ENCODE measurements at regions not wholly inside any gene's neighbourhood (a gene's known extent, or its start where the extent isn't known, plus 50 kb on each side); places are given as distances from the start of the nearest gene placed in this dataset.

- Histone ChIP-seq H3K36me3 (ENCODE audit: low read length) (no peaks in the 10 kb centered on the region), H3K4me3 (ENCODE audit: insufficient read depth, low read length, poor library complexity, severe bottlenecking) (no peak overlapping the region), H4K20me1 (ENCODE audit: low read depth, low read length) (no peaks in the 10 kb centered on the region), H2AFZ (ENCODE audit: low read depth, low read length, severe bottlenecking) (no peak overlapping the region), H3K9me2 (replicated peaks; ENCODE audit: insufficient read depth, low read length) (no peaks in the 10 kb centered on the region), H3K9ac (ENCODE audit: low read length) (no peak overlapping the region), H3K4me2 (ENCODE audit: low read depth, low read length, poor library complexity, severe bottlenecking) (no peak overlapping the region), H3K79me2 (ENCODE audit: insufficient read depth, low read length) (no peaks in the 10 kb centered on the region), H3K9me3 (ENCODE audit: insufficient read depth, low read length) (no peaks in the 10 kb centered on the region), H3K27ac (ENCODE audit: low read depth, low read length) (no peak overlapping the region), H3K27me3 (ENCODE audit: low read length) (no peaks in the 10 kb centered on the region), H3F3A (ENCODE audit: insufficient read depth) (no peaks in the 10 kb centered on the region)
- TF ChIP-seq, protein P1, sequence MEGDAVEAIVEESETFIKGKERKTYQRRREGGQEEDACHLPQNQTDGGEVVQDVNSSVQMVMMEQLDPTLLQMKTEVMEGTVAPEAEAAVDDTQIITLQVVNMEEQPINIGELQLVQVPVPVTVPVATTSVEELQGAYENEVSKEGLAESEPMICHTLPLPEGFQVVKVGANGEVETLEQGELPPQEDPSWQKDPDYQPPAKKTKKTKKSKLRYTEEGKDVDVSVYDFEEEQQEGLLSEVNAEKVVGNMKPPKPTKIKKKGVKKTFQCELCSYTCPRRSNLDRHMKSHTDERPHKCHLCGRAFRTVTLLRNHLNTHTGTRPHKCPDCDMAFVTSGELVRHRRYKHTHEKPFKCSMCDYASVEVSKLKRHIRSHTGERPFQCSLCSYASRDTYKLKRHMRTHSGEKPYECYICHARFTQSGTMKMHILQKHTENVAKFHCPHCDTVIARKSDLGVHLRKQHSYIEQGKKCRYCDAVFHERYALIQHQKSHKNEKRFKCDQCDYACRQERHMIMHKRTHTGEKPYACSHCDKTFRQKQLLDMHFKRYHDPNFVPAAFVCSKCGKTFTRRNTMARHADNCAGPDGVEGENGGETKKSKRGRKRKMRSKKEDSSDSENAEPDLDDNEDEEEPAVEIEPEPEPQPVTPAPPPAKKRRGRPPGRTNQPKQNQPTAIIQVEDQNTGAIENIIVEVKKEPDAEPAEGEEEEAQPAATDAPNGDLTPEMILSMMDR (IDR thresholded peaks at IDR 0.05; ENCODE audit: insufficient read depth, low read length, poor library complexity, severe bottlenecking) = no peak
- TF ChIP-seq EZH2phosphoT487 (conservative IDR thresholded peaks at IDR 0.05; ENCODE audit: low read length) = no peak
Measured at GRCh38 chr11:69939551-69940245, 120.5 kb upstream of the FGF3 start.

DNA sequence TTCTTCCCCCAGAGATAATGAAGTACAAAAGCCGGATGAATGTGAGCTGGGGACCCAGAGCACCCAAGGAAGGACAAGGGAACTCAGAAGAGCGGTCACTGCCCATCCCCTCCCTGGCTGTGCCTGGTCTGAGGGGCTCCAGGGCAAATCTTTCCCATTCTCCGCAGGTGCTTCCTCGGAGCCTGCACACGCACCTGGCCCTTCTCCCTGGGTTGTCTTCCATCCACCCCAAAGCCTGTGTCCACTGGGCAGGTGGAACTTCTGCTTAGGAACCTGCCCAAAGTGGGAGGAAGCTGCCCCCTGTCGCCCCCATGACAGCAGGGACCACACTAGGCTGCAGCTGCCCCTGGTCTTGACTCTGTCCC is 121.0 kb upstream of the FGF3 start:
- TF ChIP-seq EZH2phosphoT487 (conservative IDR thresholded peaks at IDR 0.05; ENCODE audit: low read length) = no peak
- TF ChIP-seq, protein P1 (IDR thresholded peaks at IDR 0.05; ENCODE audit: insufficient read depth, low read length, poor library complexity, severe bottlenecking) = no peak
- Histone ChIP-seq H3F3A (ENCODE audit: insufficient read depth) (no peaks in the 10 kb centered on the region), H3K4me2 (ENCODE audit: low read depth, low read length, poor library complexity, severe bottlenecking) (no peak overlapping the region), H3K79me2 (ENCODE audit: insufficient read depth, low read length) (no peaks in the 10 kb centered on the region), H3K4me3 (ENCODE audit: insufficient read depth, low read length, poor library complexity, severe bottlenecking) (no peak overlapping the region), H2AFZ (ENCODE audit: low read depth, low read length, severe bottlenecking) (no peak overlapping the region), H4K20me1 (ENCODE audit: low read depth, low read length) (no peaks in the 10 kb centered on the region), H3K36me3 (ENCODE audit: low read length) (no peaks in the 10 kb centered on the region), H3K9me3 (ENCODE audit: insufficient read depth, low read length) (no peaks in the 10 kb centered on the region), H3K9ac (ENCODE audit: low read length) (no peak overlapping the region), H3K27ac (ENCODE audit: low read depth, low read length) (no peak overlapping the region), H3K27me3 (ENCODE audit: low read length) (no peaks in the 10 kb centered on the region), H3K9me2 (replicated peaks; ENCODE audit: insufficient read depth, low read length) (no peaks in the 10 kb centered on the region)

- Histone ChIP-seq H3K27me3 (ENCODE audit: low read length) (no peaks in the 10 kb centered on the region), H3K27ac (ENCODE audit: low read depth, low read length) (no peak overlapping the region), H3K9ac (ENCODE audit: low read length) (no peak overlapping the region)
Measured at GRCh38 chr11:69941546-69942332, 122.5 kb upstream of the FGF3 start.

More at GRCh38 chr11:69941546-69942332, 122.5 kb upstream of the FGF3 start:
- H3K79me2 ChIP-seq (ENCODE audit: insufficient read depth, low read length) = no peaks in the 10 kb centered on the region
- no peaks in the 10 kb centered on the region for H3K36me3 ChIP-seq (ENCODE audit: low read length)
- no peaks in the 10 kb centered on the region for H3K9me3 ChIP-seq (ENCODE audit: insufficient read depth, low read length)
- no peaks in the 10 kb centered on the region for H3K9me2 ChIP-seq (replicated peaks; ENCODE audit: insufficient read depth, low read length)
- no peaks in the 10 kb centered on the region for H4K20me1 ChIP-seq (ENCODE audit: low read depth, low read length)
- H3K4me3 ChIP-seq (ENCODE audit: insufficient read depth, low read length, poor library complexity, severe bottlenecking) = no peak overlapping the region
- TF ChIP-seq, protein P1 (IDR thresholded peaks at IDR 0.05; ENCODE audit: insufficient read depth, low read length, poor library complexity, severe bottlenecking) = no peak
- no peak for TF ChIP-seq EZH2phosphoT487 (conservative IDR thresholded peaks at IDR 0.05; ENCODE audit: low read length)
- H3K4me2 ChIP-seq (ENCODE audit: low read depth, low read length, poor library complexity, severe bottlenecking) = no peak overlapping the region
- no peaks in the 10 kb centered on the region for H3F3A ChIP-seq (ENCODE audit: insufficient read depth)
- no peak overlapping the region for H2AFZ ChIP-seq (ENCODE audit: low read depth, low read length, severe bottlenecking)
